A549 (cell line): ENCODE measurements at regions not wholly inside any gene's neighbourhood (a gene's known extent, or its start where the extent isn't known, plus 50 kb on each side); places are given as distances from the start of the nearest gene placed in this dataset.
"Not testable (repeated sequence)": the region's sequence is repeated elsewhere in the genome, so short reads cannot be mapped to it uniquely, and the experiment has no call there.

Experiments
- ATAC-seq, 2 experiments: fragments of 200-7000 bp in 1 of 2; fragments of >200 bp in 1 of 2; cut with Nextera tagmentation in 1 of 2; cut with Tn5 transposase in 1 of 2; 3 replicates each; pipeline versions ENCODE4 v1.8.0 to v1.9.1; 2018 to 2020; ENCODE audit warnings: mild to moderate bottlenecking in 1 of 2, moderate library complexity in 1 of 2
- CTCF ChIA-PET: fragments of 300-600 bp; sonication (Branson Sonifier 250); formaldehyde crosslinking; extraction: SDS; loops from one replicate; lab custom pipeline; 2021; ENCODE audit warnings: antibody characterized with exemption, inconsistent platforms; lab: Yijun Ruan, JAX
- POLR2A ChIA-PET: fragments of 350-600 bp; formaldehyde crosslinking; extraction: SDS; loops from one replicate; lab custom pipeline; 2021; ENCODE audit warnings: antibody characterized with exemption, inconsistent platforms; lab: Yijun Ruan, JAX
- DNase-seq, 2 experiments: peaks; one replicate each; pipeline versions ENCODE4 v3.0.0 to v3.0.0-alpha.2; 2011 to 2016; ENCODE audit warnings: low read depth in 1 of 2, low spot score in 1 of 2
- FAIRE-seq: peaks from 2 replicates; lab custom pipeline; 2011; peaks lifted over from hg19 to GRCh38; lab: Jason Lieb, UNC
- H3K27ac ChIP-seq, 2 experiments: fragments of >200 bp; sonication (Bioruptor Twin); formaldehyde crosslinking; 3 replicates each; pipeline ENCODE4 v1.5.1; 2016 to 2017
- H3K4me1 ChIP-seq: fragments of >200 bp; sonication (Bioruptor Twin); formaldehyde crosslinking; 3 replicates; pipeline ENCODE4 v1.6.1; 2016
- H3K4me2 ChIP-seq: fragments of >200 bp; sonication (Bioruptor Twin); formaldehyde crosslinking; 3 replicates; pipeline ENCODE4 v1.6.1; 2016
- H3K4me3 ChIP-seq: fragments of >200 bp; sonication (Bioruptor Twin); formaldehyde crosslinking; 3 replicates; pipeline ENCODE4 v1.5.1; 2016
- H3K9me3 ChIP-seq: fragments of >200 bp; sonication (Bioruptor Twin); formaldehyde crosslinking; 3 replicates; pipeline ENCODE4 v1.6.1; 2016
- CEBPB ChIP-seq, 2 experiments: fragments of >200 bp in 1 of 2; sonication (Bioruptor Twin) in 1 of 2; formaldehyde crosslinking in 1 of 2; IDR thresholded peaks; 2 replicates each; pipeline ENCODE4 v1.6.1; 2012 to 2016
- CHD2 ChIP-seq: fragments of 150-350 bp; IDR thresholded peaks from 2 replicates; pipeline ENCODE4 v1.6.1; 2014; ENCODE audit warnings: low read length; ENCODE audit not compliant: partially characterized antibody
- E2F6 ChIP-seq: IDR thresholded peaks from 2 replicates; pipeline ENCODE4 v1.6.1; 2012; ENCODE audit warnings: low read depth, borderline replicate concordance
- EHF ChIP-seq: fragments of 250-450 bp; sonication (Bioruptor Pico); IDR thresholded peaks from 2 replicates; pipeline ENCODE4 v1.5.0; 2020; ENCODE audit warnings: mild to moderate bottlenecking
- EP300 ChIP-seq, 2 experiments: fragments of >200 bp; sonication (Bioruptor Twin); formaldehyde crosslinking; IDR thresholded peaks; 2 replicates in 1 of 2; 3 replicates in 1 of 2; pipeline ENCODE4 v1.6.1; 2016 to 2017
- FOSB ChIP-seq: fragments of 250-450 bp; sonication (Bioruptor Pico); IDR thresholded peaks from 2 replicates; pipeline ENCODE4 v1.5.0; 2020; ENCODE audit warnings: mild to moderate bottlenecking, moderate library complexity
- HDAC2 ChIP-seq: fragments of 200-600 bp; sonication (generic); IDR thresholded peaks from 2 replicates; pipeline ENCODE4 v1.6.1; 2016
- HOXB13 ChIP-seq: fragments of 250-450 bp; sonication (Bioruptor Pico); IDR thresholded peaks from 2 replicates; pipeline ENCODE4 v1.5.0; 2020; ENCODE audit warnings: low read depth, mild to moderate bottlenecking, moderate library complexity
- HOXB5 ChIP-seq: fragments of 250-450 bp; sonication (Bioruptor Pico); IDR thresholded peaks from 2 replicates; pipeline ENCODE4 v1.5.0; 2020; ENCODE audit warnings: mild to moderate bottlenecking, moderate library complexity
- JUNB ChIP-seq: fragments of >200 bp; sonication (Bioruptor Twin); formaldehyde crosslinking; IDR thresholded peaks from 2 replicates; pipeline ENCODE4 v1.6.1; 2016
- KDM1A ChIP-seq: fragments of 200-600 bp; sonication (generic); IDR thresholded peaks from 2 replicates; pipeline ENCODE4 v1.6.1; 2016; ENCODE audit warnings: low read depth, mild to moderate bottlenecking
- MAFK ChIP-seq: fragments of 450-650 bp; IDR thresholded peaks from 2 replicates; pipeline ENCODE4 v1.6.1; 2014; ENCODE audit not compliant: partially characterized antibody
- MAZ ChIP-seq: fragments of 150-350 bp; IDR thresholded peaks from 2 replicates; pipeline ENCODE4 v1.6.1; 2014; ENCODE audit warnings: antibody characterized with exemption, low read depth, low read length, borderline replicate concordance
- NFE2L2 ChIP-seq: fragments of 150-350 bp; conservative IDR thresholded peaks from 2 replicates; pipeline ENCODE4 v1.6.1; 2014; ENCODE audit warnings: low read length
- POLR2A ChIP-seq: IDR thresholded peaks from 2 replicates; pipeline ENCODE4 v1.6.1; 2012; ENCODE audit warnings: mild to moderate bottlenecking, low read length
- RAD21 ChIP-seq, 2 experiments: fragments of >200 bp in 1 of 2; sonication (Bioruptor Twin) in 1 of 2; formaldehyde crosslinking in 1 of 2; IDR thresholded peaks in 1 of 2; conservative IDR thresholded peaks in 1 of 2; 2 replicates in 1 of 2; 3 replicates in 1 of 2; pipeline ENCODE4 v1.6.1; 2012 to 2018; ENCODE audit warnings: inconsistent platforms in 1 of 2
- REST ChIP-seq: fragments of 200-600 bp; sonication (generic); IDR thresholded peaks from 2 replicates; pipeline ENCODE4 v1.6.1; 2016; ENCODE audit warnings: antibody characterized with exemption, mild to moderate bottlenecking, moderate library complexity
- RFX5 ChIP-seq: fragments of 450-650 bp; IDR thresholded peaks from 2 replicates; pipeline ENCODE4 v1.7.1; 2014; ENCODE audit warnings: antibody characterized with exemption, mild to moderate bottlenecking, moderate library complexity
- RNF2 ChIP-seq: fragments of 200-600 bp; sonication (generic); IDR thresholded peaks from 2 replicates; pipeline ENCODE4 v1.6.1; 2016; ENCODE audit warnings: low read depth, mild to moderate bottlenecking, antibody characterized with exemption, moderate library complexity, borderline replicate concordance
- TFCP2L1 ChIP-seq: fragments of 250-450 bp; sonication (Bioruptor Pico); IDR thresholded peaks from 2 replicates; pipeline ENCODE4 v1.5.0; 2021; ENCODE audit warnings: mild to moderate bottlenecking
- ZC3H11A ChIP-seq: fragments of 450-650 bp; IDR thresholded peaks from 2 replicates; pipeline ENCODE4 v1.6.1; 2014; ENCODE audit warnings: antibody characterized with exemption, mild to moderate bottlenecking
- ZFP36 ChIP-seq: fragments of 450-650 bp; IDR thresholded peaks from 2 replicates; pipeline ENCODE4 v1.6.1; 2014; ENCODE audit warnings: borderline replicate concordance; ENCODE audit not compliant: partially characterized antibody
- ZNF302 ChIP-seq: fragments of 250-450 bp; sonication (Bioruptor Pico); IDR thresholded peaks from 2 replicates; pipeline ENCODE4 v1.9.0; 2021; ENCODE audit warnings: inconsistent platforms, mild to moderate bottlenecking, moderate library complexity
- WGBS: methylation state at CpG from one replicate; pipeline ENCODE4 v1.1.6; 2017; ENCODE audit errors: missing lambda C conversion rate; 5-methylcytosine and 5-hydroxymethylcytosine counted together

- no peaks in the 10 kb centered on the region for H3K4me1 ChIP-seq
- FAIRE-seq, result no peak
- 57% methylated on average over 2 of the region's 2 CpGs for WGBS
- ChIA-PET CTCF (no interaction called here), POLR2A (no interaction called here)
- H3K4me3 ChIP-seq, result no peak overlapping the region
- H3K9me3 ChIP-seq, result no peaks in the 10 kb centered on the region
- TF ChIP-seq HOXB13 (CRISPR knock-in tag), result no peak
- TF ChIP-seq POLR2A, result no peak
- no peak for TF ChIP-seq ZFP36
- no peak for TF ChIP-seq CEBPB (IDR thresholded peaks at IDR 0.05)
- no peak for TF ChIP-seq TFCP2L1 (CRISPR knock-in tag)
- TF ChIP-seq RNF2, result no peak
- no peak for TF ChIP-seq HDAC2
- TF ChIP-seq E2F6, result no peak
- no peak for TF ChIP-seq ZNF302 (CRISPR knock-in tag)
- TF ChIP-seq JUNB, result no peak
- no peak for TF ChIP-seq CHD2
- no peak for TF ChIP-seq EHF (CRISPR knock-in tag)
- TF ChIP-seq, all 56 proteins: peak for 0
- no peak for ATAC-seq
- Histone ChIP-seq H3K4me2 (no peak overlapping the region), H3K27ac (no peak overlapping the region)
- DNase-seq, result no peak
These were observed 387.3 kb upstream of the ARRDC3 start for GRCh38 chr5:91770400-91770799.

GRCh38 chr5:91757383-91757782, 374.3 kb upstream of the ARRDC3 start:
- H3K9me3 ChIP-seq, CTCF ChIA-PET, DNase-seq, H3K27ac ChIP-seq, H3K4me3 ChIP-seq, ATAC-seq, POLR2A ChIA-PET, H3K4me2 ChIP-seq, H3K4me1 ChIP-seq, FAIRE-seq: not testable (repeated sequence)
- 80% methylated on average over 4 of the region's 4 CpGs for WGBS

- FAIRE-seq (no peak), ATAC-seq (no peak), DNase-seq (no peak)
- 39% methylated on average over 1 of the region's 1 CpG for WGBS
- Histone ChIP-seq H3K4me2 (no peak overlapping the region), H3K4me1 (no peaks in the 10 kb centered on the region), H3K4me3 (no peak overlapping the region), H3K27ac (no peak overlapping the region), H3K9me3 (no peaks in the 10 kb centered on the region)
- TF ChIP-seq NFE2L2 (no peak), FOSB (CRISPR knock-in tag) (no peak), ZC3H11A (no peak), HDAC2 (no peak), MAZ (no peak), ZNF302 (CRISPR knock-in tag) (no peak), MAFK (peak; percentile 29), HOXB5 (no peak)
- ChIA-PET CTCF (no interaction called here), POLR2A (no interaction called here)
These were observed 371.9 kb upstream of the ARRDC3 start for GRCh38 chr5:91754990-91755389.

- H3K4me3 ChIP-seq, H3K27ac ChIP-seq, DNase-seq, FAIRE-seq, CTCF ChIA-PET, POLR2A ChIA-PET, H3K9me3 ChIP-seq, H3K4me2 ChIP-seq, H3K4me1 ChIP-seq, ATAC-seq: not testable (repeated sequence)
- 79% methylated on average over 5 of the region's 5 CpGs for WGBS
These were observed 361.4 kb upstream of the ARRDC3 start for GRCh38 chr5:91744470-91744869.

GRCh38 chr5:91742550-91742949, 359.4 kb upstream of the ARRDC3 start:
- ChIA-PET POLR2A (no interaction called here), CTCF (no interaction called here)
- Histone ChIP-seq H3K4me2 (no peak overlapping the region), H3K4me1 (no peaks in the 10 kb centered on the region), H3K4me3 (no peak overlapping the region), H3K27ac (no peak overlapping the region), H3K9me3 (no peaks in the 10 kb centered on the region)
- TF ChIP-seq RAD21 (conservative IDR thresholded peaks at IDR 0.05 in 1 of 2, IDR thresholded peaks at IDR 0.05 in 1 of 2) (no peak), KDM1A (no peak), RFX5 (no peak), REST (no peak), EP300 (IDR thresholded peaks at IDR 0.05) (no peak)
- FAIRE-seq, result no peak
- ATAC-seq, result no peak
- 69% methylated on average over 3 of the region's 3 CpGs for WGBS
- DNase-seq, result no peak
